A172 (cell line): ENCODE measurements at regions not wholly inside any gene's neighbourhood (a gene's known extent, or its start where the extent isn't known, plus 50 kb on each side); places are given as distances from the start of the nearest gene placed in this dataset.
"Not testable (repeated sequence)": the region's sequence is repeated elsewhere in the genome, so short reads cannot be mapped to it uniquely, and the experiment has no call there.

Experiments used
- DNase-seq: peaks from one replicate; pipeline ENCODE4 v3.0.0-alpha.2; 2015; ENCODE audit warnings: low spot score

GRCh38 chr9:97773091-97773490, 76.0 kb upstream of the XPA start:
- no peak for DNase-seq

- DNase-seq: peak; percentile 18
These were observed 76.6 kb upstream of the XPA start for GRCh38 chr9:97773723-97774122.

DNA sequence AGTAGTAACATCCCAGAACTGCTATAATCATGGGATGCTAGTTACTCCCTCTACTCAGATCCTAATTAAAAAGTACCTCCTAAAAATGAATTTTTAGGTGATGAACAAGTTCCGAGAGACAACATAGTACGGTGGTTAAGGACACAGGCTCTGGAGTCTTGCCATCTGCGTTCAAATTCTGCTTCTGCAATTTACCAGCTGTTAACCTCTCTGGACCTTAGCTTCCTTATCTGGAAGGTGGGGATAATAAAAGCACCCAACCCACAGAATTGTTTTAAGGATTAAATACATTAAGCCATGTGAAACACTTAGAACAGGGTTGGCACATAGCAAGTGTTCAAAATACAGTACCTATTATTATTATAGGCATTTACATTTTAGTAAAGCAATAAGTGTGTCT, 77.5 kb upstream of the XPA start:
- no peak for DNase-seq

DNA sequence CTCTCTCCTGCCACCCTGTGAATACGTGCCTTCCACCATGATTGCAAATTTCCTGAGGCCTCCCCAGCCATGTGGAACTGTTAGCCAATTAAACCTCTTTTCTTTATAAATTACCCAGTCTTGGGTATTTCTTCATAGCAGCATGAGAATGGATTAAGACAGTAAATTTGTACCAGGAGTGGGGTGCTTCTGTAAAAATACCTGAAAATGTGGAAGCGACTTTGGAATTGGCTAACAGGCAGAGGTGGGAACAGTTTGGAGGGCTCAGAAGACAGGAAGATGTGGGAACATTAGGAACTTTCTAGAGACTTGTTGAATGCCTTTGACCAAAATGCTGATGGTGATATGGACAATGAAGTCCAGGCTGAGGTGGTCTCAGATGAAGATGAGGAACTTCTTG, 74.3 kb upstream of the FOXE1 start:
- DNase-seq: not testable (repeated sequence)

DNA sequence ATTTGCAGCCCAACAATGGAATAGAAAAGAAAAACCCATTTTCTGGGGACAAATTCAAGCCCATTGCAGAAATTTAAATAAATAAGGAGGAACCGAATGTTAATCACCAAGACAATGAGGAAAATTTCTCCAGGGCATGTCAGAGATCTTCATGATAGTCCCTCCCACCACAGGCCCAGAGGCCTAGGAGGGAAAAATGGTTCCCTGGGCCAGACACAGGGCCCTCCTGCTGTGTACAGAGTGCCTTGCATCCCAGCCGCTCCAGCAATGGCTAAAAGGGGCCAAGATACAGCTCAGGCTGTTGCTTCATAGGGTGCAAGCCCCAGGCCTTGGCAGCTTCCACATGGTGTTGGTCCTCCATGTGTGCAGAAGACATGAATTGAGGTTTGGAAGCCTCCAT, 73.4 kb upstream of the FOXE1 start:
- DNase-seq: no peak

DNA sequence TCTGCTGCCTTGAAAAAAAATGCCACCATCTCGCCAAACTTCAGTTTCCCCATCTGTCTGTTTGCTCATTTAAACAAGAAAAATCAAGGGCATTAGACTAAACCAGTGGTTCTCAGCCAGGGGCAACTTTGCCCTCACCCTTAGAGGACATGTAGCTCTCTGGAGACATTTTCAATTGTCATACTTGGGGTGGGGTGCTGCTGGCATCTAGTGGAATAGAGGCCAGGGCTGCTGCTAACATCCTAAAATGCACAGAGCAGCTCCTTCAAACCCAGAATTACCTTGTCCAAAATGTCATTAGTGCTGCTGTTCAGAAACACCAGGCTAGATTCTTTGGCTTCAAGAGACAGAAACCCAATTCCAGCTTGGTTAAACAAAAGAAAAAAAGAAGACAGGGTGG, 71.1 kb upstream of the FOXE1 start:
- no peak for DNase-seq

GRCh38 chr9:97786341-97786740, 66.7 kb upstream of the FOXE1 start:
- peak; percentile 45 for DNase-seq

DNA sequence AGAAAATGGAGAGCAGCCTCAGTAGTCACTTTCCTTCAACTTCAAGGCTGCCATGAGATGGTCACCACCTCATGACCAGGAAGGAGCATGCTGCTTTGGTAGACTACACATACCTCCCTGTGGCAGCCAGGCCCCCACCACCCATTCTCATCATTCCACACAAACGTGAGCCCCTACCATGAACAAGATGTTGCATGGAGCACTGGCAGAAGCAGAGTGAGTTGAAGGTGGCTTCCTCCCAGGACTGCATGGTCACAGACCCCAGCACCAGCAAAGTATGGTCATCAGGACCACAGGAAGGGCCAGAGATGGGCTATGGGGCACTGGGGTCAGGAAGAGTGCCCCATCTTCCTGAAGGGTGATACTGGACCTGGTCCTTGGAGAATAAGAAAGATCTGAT, 65.5 kb upstream of the FOXE1 start:
- DNase-seq: no peak

GRCh38 chr9:97788763-97789663, 64.0 kb upstream of the FOXE1 start:
- DNase-seq: no peak

- DNase-seq: no peak
These were observed 62.5 kb upstream of the FOXE1 start for GRCh38 chr9:97790542-97790941.

- no peak for DNase-seq
These were observed 61.5 kb upstream of the FOXE1 start for GRCh38 chr9:97791542-97791941.

DNA sequence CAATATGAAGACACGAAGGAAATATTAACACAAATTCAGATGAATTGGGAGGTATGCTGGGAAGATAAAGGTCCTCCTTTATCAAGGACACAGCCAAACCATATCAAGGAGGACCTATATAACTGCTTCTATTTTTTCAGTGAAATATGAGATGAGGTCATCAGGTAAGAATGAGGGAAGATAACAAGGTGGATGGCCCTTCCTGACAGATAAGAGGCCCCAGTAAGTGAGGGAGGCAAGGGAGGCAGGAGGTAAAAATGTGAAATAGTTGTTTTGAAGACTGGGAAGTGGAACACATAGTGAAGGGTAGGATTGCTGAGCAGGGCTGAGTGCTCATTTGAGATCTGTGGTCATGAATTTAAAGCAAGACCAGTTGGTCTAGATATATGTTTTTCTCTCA, 60.0 kb upstream of the FOXE1 start:
- DNase-seq: no peak

- peak; percentile 48 for DNase-seq
These were observed 58.4 kb upstream of the FOXE1 start for GRCh38 chr9:97794666-97795065.

- DNase-seq: not testable (repeated sequence)
These were observed 56.9 kb upstream of the FOXE1 start for GRCh38 chr9:97796176-97796575.

GRCh38 chr9:97801180-97801579, 51.8 kb upstream of the FOXE1 start:
- no peak for DNase-seq

DNA sequence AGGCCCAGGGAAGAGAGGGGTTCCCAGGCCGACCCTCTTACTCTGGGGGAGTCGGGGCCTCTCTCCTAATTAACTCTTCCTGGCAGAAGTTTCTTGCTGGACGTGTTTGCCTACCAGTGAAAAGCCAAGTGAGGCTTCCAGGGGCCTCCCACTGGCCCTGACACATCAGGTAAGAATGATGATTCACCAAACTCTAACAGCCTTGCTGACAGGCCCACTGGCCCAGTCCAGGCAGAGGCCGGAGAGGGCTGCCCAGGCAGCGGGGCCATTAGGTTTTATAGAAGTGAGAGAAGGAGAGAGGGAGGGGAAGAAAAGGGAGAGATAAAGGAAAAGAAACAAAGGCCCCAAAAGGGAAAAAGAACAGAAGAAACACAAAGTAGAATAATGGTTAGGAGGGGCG, 50.8 kb upstream of the FOXE1 start:
- peak; percentile 90 for DNase-seq

DNA sequence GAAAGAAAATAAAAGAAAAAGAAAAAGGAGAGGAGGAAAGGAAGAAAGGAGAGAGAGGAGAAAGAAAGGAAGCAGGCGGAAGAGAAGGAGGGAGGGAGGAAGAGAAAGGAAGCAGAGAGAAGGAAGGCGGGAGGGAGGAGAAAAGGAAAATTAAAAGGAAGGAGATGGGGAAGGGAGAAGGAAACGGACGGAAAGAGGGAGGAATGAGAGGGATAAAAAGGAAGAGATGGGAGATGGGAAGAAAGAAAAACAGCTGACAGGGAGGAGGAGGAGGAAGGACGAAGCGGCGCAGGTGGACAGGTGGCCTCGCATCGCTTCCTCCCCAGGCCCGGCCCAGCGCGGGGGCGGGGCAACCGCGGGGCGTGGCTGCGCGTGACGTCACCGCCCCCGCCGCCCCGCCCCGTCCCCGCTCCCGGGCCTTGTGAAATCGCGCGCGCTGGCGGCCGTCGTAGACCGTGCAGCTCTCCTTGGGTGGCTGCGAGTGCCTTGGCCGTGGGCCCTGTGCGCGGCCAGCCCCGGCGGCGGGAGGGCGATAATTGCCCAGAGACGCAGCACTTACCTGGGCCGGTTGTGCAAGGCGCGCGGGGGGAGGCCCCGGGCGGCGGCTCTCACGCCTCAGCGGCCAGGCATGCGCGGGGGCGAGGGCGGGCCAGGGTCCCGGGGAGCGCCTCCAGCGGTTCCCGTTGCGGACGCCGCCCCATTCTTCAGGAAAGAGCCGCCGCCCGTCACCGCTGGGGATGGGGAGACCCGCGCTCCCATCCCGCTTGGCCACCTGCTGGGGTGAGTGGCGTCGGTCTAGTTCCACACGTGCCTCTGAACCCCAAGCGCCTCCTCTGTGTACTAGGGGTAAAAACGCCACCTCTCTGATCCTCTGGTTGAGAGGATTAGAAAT, 49.6 kb upstream of the FOXE1 start:
- peak; percentile 67 for DNase-seq
